ENCODE measurements at regions not wholly inside any gene's neighbourhood (a gene's known extent, or its start where the extent isn't known, plus 50 kb on each side); places are given as distances from the start of the nearest gene placed in this dataset.

DNA sequence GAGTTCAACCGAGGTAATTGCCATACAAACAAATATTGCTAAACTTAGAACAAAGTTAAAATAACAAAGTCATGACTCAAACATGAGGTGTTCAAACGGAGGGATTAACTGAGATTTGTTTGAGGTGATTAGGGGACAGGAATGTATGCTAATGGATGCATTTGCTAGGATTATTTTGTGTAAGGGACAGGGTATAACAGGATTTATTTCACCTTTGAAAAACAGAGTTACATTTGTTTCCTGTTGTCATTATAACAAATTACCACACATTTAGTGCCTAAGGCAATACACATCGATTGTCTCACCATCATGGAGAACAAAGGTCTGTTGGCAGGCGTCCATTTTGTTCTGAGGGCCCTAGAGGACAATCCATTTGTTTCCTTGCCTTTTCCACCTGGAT is 304.3 kb upstream of the CNTNAP5 start:
- no peaks in the 10 kb centered on the region for H3K9me3 ChIP-seq (ENCODE audit: low read length)
- peak; percentile 38; the same call in 1 of the 2 replicates for ATAC-seq

DNA sequence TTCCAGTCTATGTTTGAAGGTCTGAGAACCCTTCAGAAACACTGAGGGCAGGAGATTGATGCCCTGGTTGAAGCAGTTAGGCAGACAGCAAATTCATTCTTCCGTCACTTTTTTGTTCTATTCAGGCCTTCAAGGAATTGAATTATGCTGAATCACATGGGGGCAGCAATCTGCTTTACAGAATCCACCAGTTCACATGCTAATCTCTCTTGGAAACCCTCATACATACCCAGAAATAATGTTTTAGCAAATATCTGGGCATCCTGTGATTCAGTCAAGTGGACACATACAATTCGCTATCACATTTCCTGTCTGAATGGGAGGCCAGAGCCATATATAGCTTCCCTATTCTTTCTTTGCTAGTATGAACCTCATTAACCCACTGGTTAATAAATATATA is 301.4 kb upstream of the CNTNAP5 start:
- TF ChIP-seq EZH2 (IDR thresholded peaks at IDR 0.05; ENCODE audit: low read length, unreplicated experiment) (no peak), EZH2phosphoT487 (IDR thresholded peaks at IDR 0.05; ENCODE audit: borderline replicate concordance, low read length) (no peak)
- Histone ChIP-seq H3K4me2 (ENCODE audit: low read length) (no peak overlapping the region), H3K27me3 (ENCODE audit: low read length) (no peaks in the 10 kb centered on the region), H4K20me1 (ENCODE audit: low read length) (no peaks in the 10 kb centered on the region), H3F3A (ENCODE audit: low read length, unreplicated experiment) (no peaks in the 10 kb centered on the region), H3K27ac (ENCODE audit: low read length) (no peak overlapping the region), H3K9ac (ENCODE audit: low read length) (no peak overlapping the region), H3K9me3 (ENCODE audit: low read length) (no peaks in the 10 kb centered on the region), H3K36me3 (ENCODE audit: low read depth, low read length) (no peaks in the 10 kb centered on the region), H3K9me2 (replicated peaks; ENCODE audit: low read length) (no peaks in the 10 kb centered on the region), H3K4me1 (ENCODE audit: insufficient read depth, low read length) (peaks cover 15% of the 10 kb centered on the region), H3K4me3 (ENCODE audit: low read length) (no peak overlapping the region), H3K79me2 (ENCODE audit: low read length) (no peaks in the 10 kb centered on the region), H2AFZ (ENCODE audit: low read length) (no peak overlapping the region)
- no peak; the same call in 1 of the 2 replicates for ATAC-seq
- intact Hi-C loops (cut with micrococcal nuclease) = no loop called here
- BruUV-seq (replicated peaks) = no TSS peak
- DNase-seq = peak; percentile 8
- ChIA-PET CTCF (no interaction called here), POLR2A (ENCODE audit: unreplicated experiment) (no interaction called here)

More for the DNA sequence above, 304.3 kb upstream of the CNTNAP5 start:
- no TSS peak for BruUV-seq (replicated peaks)
- POLR2A ChIA-PET (ENCODE audit: unreplicated experiment) = no interaction called here
- Histone ChIP-seq H4K20me1 (ENCODE audit: low read length) (no peaks in the 10 kb centered on the region), H3K9me2 (replicated peaks; ENCODE audit: low read length) (no peaks in the 10 kb centered on the region), H2AFZ (ENCODE audit: low read length) (peak overlapping the region; percentile 3; the same call in 1 of the 2 replicates), H3K27ac (ENCODE audit: low read length) (peak overlapping the region; percentile 9; the same call in 1 of the 2 replicates), H3K4me3 (ENCODE audit: low read length) (no peak overlapping the region), H3K27me3 (ENCODE audit: low read length) (no peaks in the 10 kb centered on the region), H3K9ac (ENCODE audit: low read length) (no peak overlapping the region), H3K79me2 (ENCODE audit: low read length) (no peaks in the 10 kb centered on the region), H3K4me1 (ENCODE audit: insufficient read depth, low read length) (peaks cover 22% of the 10 kb centered on the region), H3K36me3 (ENCODE audit: low read depth, low read length) (no peaks in the 10 kb centered on the region), H3F3A (ENCODE audit: low read length, unreplicated experiment) (no peaks in the 10 kb centered on the region), H3K4me2 (ENCODE audit: low read length) (peak overlapping the region; percentile 27; the same call in 1 of the 2 replicates)
- DNase-seq = peak; percentile 76
- TF ChIP-seq EZH2phosphoT487 (IDR thresholded peaks at IDR 0.05; ENCODE audit: borderline replicate concordance, low read length) = no peak
- TF ChIP-seq, protein P1, sequence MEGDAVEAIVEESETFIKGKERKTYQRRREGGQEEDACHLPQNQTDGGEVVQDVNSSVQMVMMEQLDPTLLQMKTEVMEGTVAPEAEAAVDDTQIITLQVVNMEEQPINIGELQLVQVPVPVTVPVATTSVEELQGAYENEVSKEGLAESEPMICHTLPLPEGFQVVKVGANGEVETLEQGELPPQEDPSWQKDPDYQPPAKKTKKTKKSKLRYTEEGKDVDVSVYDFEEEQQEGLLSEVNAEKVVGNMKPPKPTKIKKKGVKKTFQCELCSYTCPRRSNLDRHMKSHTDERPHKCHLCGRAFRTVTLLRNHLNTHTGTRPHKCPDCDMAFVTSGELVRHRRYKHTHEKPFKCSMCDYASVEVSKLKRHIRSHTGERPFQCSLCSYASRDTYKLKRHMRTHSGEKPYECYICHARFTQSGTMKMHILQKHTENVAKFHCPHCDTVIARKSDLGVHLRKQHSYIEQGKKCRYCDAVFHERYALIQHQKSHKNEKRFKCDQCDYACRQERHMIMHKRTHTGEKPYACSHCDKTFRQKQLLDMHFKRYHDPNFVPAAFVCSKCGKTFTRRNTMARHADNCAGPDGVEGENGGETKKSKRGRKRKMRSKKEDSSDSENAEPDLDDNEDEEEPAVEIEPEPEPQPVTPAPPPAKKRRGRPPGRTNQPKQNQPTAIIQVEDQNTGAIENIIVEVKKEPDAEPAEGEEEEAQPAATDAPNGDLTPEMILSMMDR (conservative IDR thresholded peaks at IDR 0.05; ENCODE audit: low read depth, low read length) = no peak
- no peak for TF ChIP-seq EZH2 (IDR thresholded peaks at IDR 0.05; ENCODE audit: low read length, unreplicated experiment)
- CTCF ChIA-PET = no interaction called here
- intact Hi-C loops (cut with micrococcal nuclease) = no loop called here

DNA sequence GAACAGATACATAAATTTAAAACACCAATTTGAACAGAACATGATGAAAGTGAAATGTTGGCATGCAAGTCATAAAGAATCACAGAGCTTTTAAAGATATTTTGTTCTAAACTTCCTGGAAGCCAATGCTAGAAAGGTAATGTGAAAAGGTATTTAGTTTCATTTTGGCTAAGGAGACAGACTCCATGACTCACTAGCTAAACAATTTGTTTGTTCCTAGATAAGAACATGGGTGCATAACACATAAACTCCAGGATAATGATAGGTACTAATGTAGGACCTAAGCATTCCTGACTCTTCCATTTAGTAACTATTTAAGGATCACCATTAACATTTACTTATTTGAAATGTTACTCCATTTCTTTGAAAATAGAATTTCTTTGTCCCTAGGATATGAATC is 292.5 kb upstream of the CNTNAP5 start:
- no peak for TF ChIP-seq EZH2 (IDR thresholded peaks at IDR 0.05; ENCODE audit: low read length, unreplicated experiment)
- TF ChIP-seq EZH2phosphoT487 (IDR thresholded peaks at IDR 0.05; ENCODE audit: borderline replicate concordance, low read length) = no peak
- TF ChIP-seq, protein P1 (conservative IDR thresholded peaks at IDR 0.05; ENCODE audit: low read depth, low read length) = no peak
- POLR2A ChIA-PET (ENCODE audit: unreplicated experiment) = interaction anchor here (0.6 to 0.7 kb wide), 2 partner anchors 24 to 38 kb away, joined by 4 read pairs; no protein-coding TSS in a partner anchor
- Histone ChIP-seq H3K9ac (ENCODE audit: low read length) (no peak overlapping the region), H3K4me2 (ENCODE audit: low read length) (peak overlapping the region; percentile 26; the same call in 1 of the 2 replicates), H3K4me1 (ENCODE audit: insufficient read depth, low read length) (peaks cover 15% of the 10 kb centered on the region), H3K4me3 (ENCODE audit: low read length) (no peak overlapping the region), H3K9me3 (ENCODE audit: low read length) (no peaks in the 10 kb centered on the region), H3K9me2 (replicated peaks; ENCODE audit: low read length) (no peaks in the 10 kb centered on the region), H3K27ac (ENCODE audit: low read length) (peak overlapping the region; percentile 22; the same call in 1 of the 2 replicates), H3K27me3 (ENCODE audit: low read length) (no peaks in the 10 kb centered on the region), H3K36me3 (ENCODE audit: low read depth, low read length) (no peaks in the 10 kb centered on the region), H4K20me1 (ENCODE audit: low read length) (no peaks in the 10 kb centered on the region), H2AFZ (ENCODE audit: low read length) (no peak overlapping the region), H3F3A (ENCODE audit: low read length, unreplicated experiment) (no peaks in the 10 kb centered on the region), H3K79me2 (ENCODE audit: low read length) (no peaks in the 10 kb centered on the region)
- ATAC-seq (peak; percentile 95), DNase-seq (peak; percentile 88)
- CTCF ChIA-PET = no interaction called here
- intact Hi-C loops (cut with micrococcal nuclease) = loop anchor here (5.0 kb wide), 2 partner anchors 370 to 770 kb away; no protein-coding TSS in a partner anchor
- no TSS peak for BruUV-seq (replicated peaks)

Data from PC-3 (cell line).